Hepatocyte (in vitro differentiated cells): ENCODE measurements at regions not wholly inside any gene's neighbourhood (a gene's known extent, or its start where the extent isn't known, plus 50 kb on each side); places are given as distances from the start of the nearest gene placed in this dataset.

ENCODE experiments used
- DNase-seq: peaks from one replicate; pipeline ENCODE4 v3.0.0-alpha.2; 2016; ENCODE audit warnings: low spot score
- H2AFZ ChIP-seq: fragments of 200-600 bp; sonication (generic); 2 replicates; pipeline ENCODE4 v1.6.0; 2016; ENCODE audit warnings: antibody characterized with exemption, mild to moderate bottlenecking
- H3K27ac ChIP-seq: fragments of 200-600 bp; sonication (generic); 2 replicates; pipeline ENCODE4 v1.5.1; 2016; ENCODE audit warnings: mild to moderate bottlenecking
- H3K27me3 ChIP-seq: fragments of 200-600 bp; sonication (generic); 2 replicates; pipeline ENCODE4 v1.6.1; 2016
- H3K36me3 ChIP-seq: fragments of 200-600 bp; sonication (generic); replicated peaks from 2 replicates; pipeline ENCODE4 v1.5.1; 2016; ENCODE audit warnings: low read depth; ENCODE audit not compliant: insufficient read depth
- H3K4me1 ChIP-seq: fragments of 200-600 bp; sonication (generic); 2 replicates; pipeline ENCODE4 v1.5.1; 2016; ENCODE audit warnings: mild to moderate bottlenecking, moderate library complexity; ENCODE audit not compliant: insufficient read depth
- H3K4me2 ChIP-seq: fragments of 200-600 bp; sonication (generic); 2 replicates; pipeline ENCODE4 v1.6.0; 2016
- H3K4me3 ChIP-seq: fragments of 200-600 bp; sonication (generic); 2 replicates; pipeline ENCODE4 v1.5.1; 2016; ENCODE audit warnings: mild to moderate bottlenecking
- H3K79me2 ChIP-seq: fragments of 200-600 bp; sonication (generic); 2 replicates; pipeline ENCODE4 v1.6.0; 2017; ENCODE audit warnings: mild to moderate bottlenecking
- H3K9me2 ChIP-seq: fragments of 200-600 bp; sonication (generic); replicated peaks from 2 replicates; pipeline ENCODE4 v1.6.0; 2017; ENCODE audit warnings: mild to moderate bottlenecking; ENCODE audit not compliant: insufficient read depth
- H3K9me3 ChIP-seq: fragments of 200-600 bp; sonication (generic); 2 replicates; pipeline ENCODE4 v1.5.1; 2016; ENCODE audit warnings: low read depth, mild to moderate bottlenecking
- H4K20me1 ChIP-seq: fragments of 200-600 bp; sonication (generic); 2 replicates; pipeline ENCODE4 v1.6.0; 2016; ENCODE audit warnings: mild to moderate bottlenecking; ENCODE audit not compliant: insufficient read depth, poor library complexity, severe bottlenecking
- CTCF ChIP-seq: fragments of 200-600 bp; sonication (generic); IDR thresholded peaks from 2 replicates; pipeline ENCODE4 v1.5.1; 2016; ENCODE audit warnings: antibody characterized with exemption, mild to moderate bottlenecking; ENCODE audit not compliant: poor library complexity
- EZH2 ChIP-seq: fragments of 200-600 bp; sonication (generic); IDR thresholded peaks from 2 replicates; pipeline ENCODE4 v1.6.1; 2016; ENCODE audit warnings: antibody characterized with exemption, mild to moderate bottlenecking, borderline replicate concordance
- EZH2phosphoT487 ChIP-seq: fragments of 200-600 bp; sonication (generic); IDR thresholded peaks from one replicate; pipeline ENCODE4 v1.6.1; 2018; ENCODE audit warnings: antibody characterized with exemption, mild to moderate bottlenecking, low read depth, moderate library complexity; ENCODE audit not compliant: unreplicated experiment, severe bottlenecking
- WGBS: methylation state at CpG from one replicate; pipeline ENCODE4 v1.1.6; 2016; ENCODE audit warnings: low lambda C conversion rate; ENCODE audit errors: missing lambda C conversion rate; 5-methylcytosine and 5-hydroxymethylcytosine counted together

- no peaks in the 10 kb centered on the region for H3K9me2 ChIP-seq
- H3K36me3 ChIP-seq, result no peaks in the 10 kb centered on the region
- H3K4me3 ChIP-seq, result no peak overlapping the region
- H4K20me1 ChIP-seq, result no peaks in the 10 kb centered on the region
- H2AFZ ChIP-seq, result no peak overlapping the region
- H3K4me2 ChIP-seq, result no peak overlapping the region
- H3K4me1 ChIP-seq, result no peaks in the 10 kb centered on the region
- no peaks in the 10 kb centered on the region for H3K27me3 ChIP-seq
- H3K79me2 ChIP-seq, result no peaks in the 10 kb centered on the region
- TF ChIP-seq EZH2phosphoT487 (no peak), CTCF (no peak), EZH2 (no peak)
- 76% methylated on average over 8 of the region's 8 CpGs for WGBS
- no peaks in the 10 kb centered on the region for H3K9me3 ChIP-seq
- no peak overlapping the region for H3K27ac ChIP-seq
- DNase-seq, result no peak
Observed at GRCh38 chr7:53743697-53744402, 708.4 kb downstream of the POM121L12 start.

DNA sequence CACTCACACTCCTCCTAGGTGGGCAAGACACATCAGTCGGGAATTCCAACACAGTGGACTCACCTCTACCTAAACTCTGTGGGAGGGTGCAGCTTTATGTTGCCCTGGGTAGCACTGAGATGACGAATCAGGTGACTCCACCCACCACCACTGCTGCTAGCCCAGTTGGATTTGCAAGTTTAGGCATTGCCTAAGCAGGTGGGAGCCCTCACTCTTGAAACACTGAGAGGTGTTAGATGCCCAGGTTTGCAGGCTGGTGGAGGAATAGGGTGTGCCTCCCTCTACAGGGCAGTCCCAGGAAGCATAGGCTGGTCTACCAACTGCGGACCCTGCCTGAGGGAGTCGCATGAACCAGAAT, 708.9 kb downstream of the POM121L12 start:
- no peak overlapping the region for H3K4me2 ChIP-seq
- H3K4me1 ChIP-seq, result no peaks in the 10 kb centered on the region
- H3K9me3 ChIP-seq, result no peaks in the 10 kb centered on the region
- no peak for DNase-seq
- H3K4me3 ChIP-seq, result no peak overlapping the region
- H3K27me3 ChIP-seq, result no peaks in the 10 kb centered on the region
- H3K9me2 ChIP-seq, result no peaks in the 10 kb centered on the region
- H3K27ac ChIP-seq, result no peak overlapping the region
- H4K20me1 ChIP-seq, result no peaks in the 10 kb centered on the region
- H3K36me3 ChIP-seq, result no peaks in the 10 kb centered on the region
- no peaks in the 10 kb centered on the region for H3K79me2 ChIP-seq
- H2AFZ ChIP-seq, result no peak overlapping the region
- TF ChIP-seq EZH2, result no peak
- TF ChIP-seq CTCF, result no peak
- 88% methylated on average over 4 of the region's 4 CpGs for WGBS

DNA sequence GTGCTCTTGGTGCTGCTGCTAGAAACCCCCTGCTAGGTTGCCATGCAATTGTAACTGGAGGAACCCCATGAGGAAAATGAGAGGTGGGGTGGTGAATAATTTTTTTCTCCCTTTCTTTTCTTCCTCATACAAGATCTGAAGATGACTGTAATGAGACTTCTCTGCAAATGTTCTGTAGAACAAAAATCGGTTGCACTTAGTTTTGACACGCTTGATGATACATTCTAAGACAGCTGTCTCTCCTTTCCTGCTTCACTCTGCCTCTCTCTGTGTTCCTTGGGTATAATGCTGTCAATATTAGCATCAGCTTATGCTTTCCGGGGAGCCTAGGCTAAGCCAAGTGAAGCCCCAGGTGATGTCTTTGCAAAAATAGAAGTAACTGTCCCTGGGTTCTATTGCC, 721.5 kb downstream of the POM121L12 start:
- Histone ChIP-seq H3K4me2 (no peak overlapping the region), H3K27ac (no peak overlapping the region), H3K9me2 (no peaks in the 10 kb centered on the region), H3K79me2 (no peaks in the 10 kb centered on the region), H2AFZ (no peak overlapping the region), H3K36me3 (no peaks in the 10 kb centered on the region), H3K4me3 (no peak overlapping the region), H4K20me1 (no peaks in the 10 kb centered on the region), H3K27me3 (no peaks in the 10 kb centered on the region), H3K9me3 (no peaks in the 10 kb centered on the region), H3K4me1 (no peaks in the 10 kb centered on the region)
- no peak for DNase-seq
- no peak for TF ChIP-seq EZH2phosphoT487
- WGBS, result 87% methylated on average over 3 of the region's 3 CpGs

DNA sequence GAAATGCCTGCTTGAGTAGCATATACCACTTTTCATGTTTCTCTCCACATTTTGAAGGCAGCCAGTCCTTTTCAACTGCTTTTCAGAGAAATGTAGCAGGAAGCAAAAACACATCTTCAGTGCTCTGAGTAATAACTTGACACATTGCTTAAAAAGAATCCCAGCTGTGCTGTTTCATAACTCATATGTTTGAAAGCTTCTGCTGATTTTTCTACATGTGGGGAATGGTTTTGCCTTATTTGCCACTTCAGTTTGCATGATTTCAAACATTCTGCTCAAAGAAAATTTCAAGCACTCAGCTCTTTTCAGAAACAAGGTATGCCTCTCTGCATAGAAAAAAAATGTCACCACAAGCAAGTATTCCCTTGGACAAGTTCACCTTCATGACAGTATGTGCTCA, 732.8 kb downstream of the POM121L12 start:
- Histone ChIP-seq H3K9me2 (no peaks in the 10 kb centered on the region), H3K4me2 (no peak overlapping the region), H2AFZ (no peak overlapping the region), H3K79me2 (no peaks in the 10 kb centered on the region), H3K9me3 (no peaks in the 10 kb centered on the region), H3K27me3 (no peaks in the 10 kb centered on the region), H4K20me1 (no peaks in the 10 kb centered on the region), H3K4me1 (no peaks in the 10 kb centered on the region), H3K27ac (no peak overlapping the region), H3K36me3 (no peaks in the 10 kb centered on the region), H3K4me3 (no peak overlapping the region)
- TF ChIP-seq EZH2 (no peak), EZH2phosphoT487 (no peak), CTCF (no peak)
- no peak for DNase-seq
